ENCODE measurements at regions not wholly inside any gene's neighbourhood (a gene's known extent, or its start where the extent isn't known, plus 50 kb on each side); places are given as distances from the start of the nearest gene placed in this dataset.

DNA sequence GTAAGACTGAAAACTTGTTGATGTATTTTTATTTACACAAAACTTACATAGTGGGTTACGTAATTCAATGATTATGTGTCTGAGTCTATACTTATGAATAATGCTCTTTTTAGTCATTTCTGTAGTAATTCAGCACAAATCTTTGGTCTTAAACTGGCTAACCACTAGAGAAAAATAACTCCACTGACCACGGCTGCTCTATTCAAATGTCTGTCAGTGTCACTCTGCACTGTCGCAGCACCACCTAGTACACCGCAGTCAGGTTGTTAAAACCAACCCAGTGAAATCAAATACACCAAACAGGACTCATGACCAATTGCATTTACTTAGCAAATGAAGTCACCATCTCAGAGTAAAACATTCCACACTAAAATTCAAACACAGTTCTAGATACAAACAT, 93.5 kb upstream of the CCDC28A start:
- CTCF ChIA-PET (ENCODE audit: partially characterized antibody): interaction anchor here (1.5 kb wide), 1 partner anchor 11 kb away, joined by 6 read pairs; no protein-coding TSS in a partner anchor
- no peak overlapping the region for H4K91ac ChIP-seq (replicated peaks; ENCODE audit: insufficient read length, low read length)
- H3K4me2 ChIP-seq (ENCODE audit: insufficient read depth in 1 of 2, low read depth in 2 of 2, low read length in 2 of 2): no peak overlapping the region
- no peak overlapping the region for H3K4me3 ChIP-seq (ENCODE audit: extremely low read depth in 1 of 4, insufficient read depth in 2 of 4, low read depth in 3 of 4, low read length in 4 of 4)
- no peak for FAIRE-seq
- DNase-seq (ENCODE audit: low read depth in 1 of 2, low spot score in 2 of 2): no peak
- no peak overlapping the region for H2AK5ac ChIP-seq (ENCODE audit: low read depth, low read length)
- no peak overlapping the region for H2BK120ac ChIP-seq (replicated peaks; ENCODE audit: low read depth, low read length)
- H3K79me2 ChIP-seq (ENCODE audit: control insufficient read depth in 1 of 2, insufficient read depth in 2 of 2, low read length in 2 of 2): peaks cover 3 to 66% of the 10 kb centered on the region in 2 experiments
- no peaks in the 10 kb centered on the region for H3K23me2 ChIP-seq (ENCODE audit: low read depth, low read length)
- H3K27ac ChIP-seq (ENCODE audit: low read depth, low read length): no peak overlapping the region
- H2AFZ ChIP-seq (ENCODE audit: low read length): no peak overlapping the region
- H3K14ac ChIP-seq (ENCODE audit: insufficient read length): no peak overlapping the region
- H3K4me1 ChIP-seq (replicated peaks in 1 of 4; ENCODE audit: control insufficient read depth in 3 of 4, insufficient read depth in 4 of 4, low read length in 3 of 4): peaks cover 0 to 8% (median 1%) of the 10 kb centered on the region in 4 experiments; a peak in 3 of 7 replicates
- H2BK15ac ChIP-seq (ENCODE audit: low read length): no peak overlapping the region
- no peak overlapping the region for H4K5ac ChIP-seq (ENCODE audit: insufficient read length, low read depth, low read length)
- no peak overlapping the region for H3K9ac ChIP-seq (replicated peaks in 1 of 4; ENCODE audit: extremely low read depth in 1 of 4, low read depth in 3 of 4, low read length in 3 of 4)
- H3K36me3 ChIP-seq (ENCODE audit: control insufficient read depth in 2 of 4, insufficient read depth in 4 of 4, low read length in 3 of 4): no peaks in the 10 kb centered on the region; a peak in 1 of 8 replicates
- no peak overlapping the region for H3K23ac ChIP-seq (ENCODE audit: insufficient read length)
- no peaks in the 10 kb centered on the region for H3K9me3 ChIP-seq (ENCODE audit: insufficient read depth in 2 of 2, low read depth in 1 of 2, low read length in 1 of 2)
- H3K4ac ChIP-seq (replicated peaks; ENCODE audit: insufficient read length, low read depth, low read length): no peak overlapping the region
- peaks cover 9% of the 10 kb centered on the region for H3K79me1 ChIP-seq (ENCODE audit: low read depth, low read length)
- peaks cover 0 to 3% of the 10 kb centered on the region in 2 experiments for H4K20me1 ChIP-seq (replicated peaks in 1 of 2; ENCODE audit: control insufficient read depth in 1 of 2, insufficient read depth in 2 of 2, low read length in 2 of 2)
- no peak overlapping the region for H2BK20ac ChIP-seq (ENCODE audit: low read length)
- no peak overlapping the region for H3K18ac ChIP-seq (ENCODE audit: extremely low read depth, low read length)
- POLR2A ChIA-PET (ENCODE audit: partially characterized antibody): interaction anchor here (2.0 kb wide), 1 partner anchor 9 kb away, joined by 5 read pairs; no protein-coding TSS in a partner anchor
- WGBS, 2 experiments (ENCODE audit: extremely low coverage in 1 of 2, insufficient coverage in 1 of 2, insufficient read length in 1 of 2, insufficient replicate concordance in 2 of 2, low coverage in 1 of 2, low lambda C conversion rate in 2 of 2, missing lambda C conversion rate in 1 of 2): 93% methylated on average over 4 of the region's 4 CpGs; no CpG with 5 or more reads in 1 of the 2 experiments
- H2BK5ac ChIP-seq (ENCODE audit: low read depth, low read length): no peak overlapping the region
- no peak overlapping the region for H4K8ac ChIP-seq (ENCODE audit: extremely low read depth, insufficient read depth, low read length)
- no peaks in the 10 kb centered on the region for H3K27me3 ChIP-seq (replicated peaks in 1 of 4; ENCODE audit: control insufficient read depth in 3 of 4, extremely low read depth in 1 of 4, insufficient read depth in 3 of 4, low read length in 3 of 4)
- no peak overlapping the region for H3K56ac ChIP-seq (replicated peaks; ENCODE audit: insufficient read length, low read depth, low read length)
- no peak overlapping the region for H2BK12ac ChIP-seq (ENCODE audit: low read depth, low read length)
- TF ChIP-seq, protein P1, sequence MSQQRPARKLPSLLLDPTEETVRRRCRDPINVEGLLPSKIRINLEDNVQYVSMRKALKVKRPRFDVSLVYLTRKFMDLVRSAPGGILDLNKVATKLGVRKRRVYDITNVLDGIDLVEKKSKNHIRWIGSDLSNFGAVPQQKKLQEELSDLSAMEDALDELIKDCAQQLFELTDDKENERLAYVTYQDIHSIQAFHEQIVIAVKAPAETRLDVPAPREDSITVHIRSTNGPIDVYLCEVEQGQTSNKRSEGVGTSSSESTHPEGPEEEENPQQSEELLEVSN (IDR thresholded peaks at IDR 0.05): no peak
- TF ChIP-seq EP300 (IDR thresholded peaks at IDR 0.05; ENCODE audit: borderline replicate concordance in 1 of 2, low read depth in 2 of 2, low read length in 2 of 2) (no peak), SIX5 (IDR thresholded peaks at IDR 0.05; ENCODE audit: low read depth, low read length) (no peak), HDAC2 (IDR thresholded peaks at IDR 0.05; ENCODE audit: borderline replicate concordance in 1 of 2, low read depth in 2 of 2, low read length in 2 of 2) (no peak), TCF12 (IDR thresholded peaks at IDR 0.05; ENCODE audit: low read depth, low read length) (no peak), TAF1 (IDR thresholded peaks at IDR 0.05; ENCODE audit: low read depth, low read length) (no peak), GABPA (IDR thresholded peaks at IDR 0.05; ENCODE audit: borderline replicate concordance, insufficient read depth, low read length) (no peak), POU5F1 (IDR thresholded peaks at IDR 0.05; ENCODE audit: low read depth, low read length) (no peak), SUZ12 (IDR thresholded peaks at IDR 0.05; ENCODE audit: low read length) (no peak), JUND (IDR thresholded peaks at IDR 0.05; ENCODE audit: low read length) (no peak)
- TF ChIP-seq, protein P2, sequence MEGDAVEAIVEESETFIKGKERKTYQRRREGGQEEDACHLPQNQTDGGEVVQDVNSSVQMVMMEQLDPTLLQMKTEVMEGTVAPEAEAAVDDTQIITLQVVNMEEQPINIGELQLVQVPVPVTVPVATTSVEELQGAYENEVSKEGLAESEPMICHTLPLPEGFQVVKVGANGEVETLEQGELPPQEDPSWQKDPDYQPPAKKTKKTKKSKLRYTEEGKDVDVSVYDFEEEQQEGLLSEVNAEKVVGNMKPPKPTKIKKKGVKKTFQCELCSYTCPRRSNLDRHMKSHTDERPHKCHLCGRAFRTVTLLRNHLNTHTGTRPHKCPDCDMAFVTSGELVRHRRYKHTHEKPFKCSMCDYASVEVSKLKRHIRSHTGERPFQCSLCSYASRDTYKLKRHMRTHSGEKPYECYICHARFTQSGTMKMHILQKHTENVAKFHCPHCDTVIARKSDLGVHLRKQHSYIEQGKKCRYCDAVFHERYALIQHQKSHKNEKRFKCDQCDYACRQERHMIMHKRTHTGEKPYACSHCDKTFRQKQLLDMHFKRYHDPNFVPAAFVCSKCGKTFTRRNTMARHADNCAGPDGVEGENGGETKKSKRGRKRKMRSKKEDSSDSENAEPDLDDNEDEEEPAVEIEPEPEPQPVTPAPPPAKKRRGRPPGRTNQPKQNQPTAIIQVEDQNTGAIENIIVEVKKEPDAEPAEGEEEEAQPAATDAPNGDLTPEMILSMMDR (IDR thresholded peaks at IDR 0.05; ENCODE audit: control extremely low read depth in 1 of 3, insufficient read depth in 1 of 3, low read depth in 1 of 3, low read length in 3 of 3): no peak
